GM19023 (cell line): ENCODE measurements at regions not wholly inside any gene's neighbourhood (a gene's known extent, or its start where the extent isn't known, plus 50 kb on each side); places are given as distances from the start of the nearest gene placed in this dataset.
A peak's percentile ranks its signal among the peaks of the same experiment; 100 is the strongest.
"Not testable (repeated sequence)": the region's sequence is repeated elsewhere in the genome, so short reads cannot be mapped to it uniquely, and the experiment has no call there.

ENCODE experiments used
- ATAC-seq: cut with Tn5 transposase; IDR thresholded peaks from one replicate; pipeline ENCODE4 v1.9.1; 2021; ENCODE audit warnings: mild to moderate bottlenecking, moderate library complexity; ENCODE audit not compliant: unreplicated experiment

DNA sequence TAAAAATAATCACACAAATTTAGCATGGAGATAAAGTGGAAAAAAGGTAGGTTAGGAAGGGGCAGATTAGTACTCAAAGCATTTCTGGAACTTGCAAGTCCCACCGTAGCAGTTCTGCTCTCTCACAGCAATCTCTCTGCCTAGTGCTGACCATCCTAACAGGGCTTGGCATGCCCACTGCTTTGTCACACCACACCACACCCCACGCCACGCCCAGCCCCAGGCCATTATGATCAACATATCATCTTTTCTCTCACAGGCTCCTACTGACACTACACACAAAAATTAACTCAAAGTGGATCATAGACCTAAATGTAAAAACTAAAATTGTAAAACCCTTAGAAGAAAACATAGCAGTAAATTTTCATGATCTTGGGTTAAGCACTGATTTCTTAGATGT is 273.7 kb downstream of the DAD1 start:
- no peak for ATAC-seq

DNA sequence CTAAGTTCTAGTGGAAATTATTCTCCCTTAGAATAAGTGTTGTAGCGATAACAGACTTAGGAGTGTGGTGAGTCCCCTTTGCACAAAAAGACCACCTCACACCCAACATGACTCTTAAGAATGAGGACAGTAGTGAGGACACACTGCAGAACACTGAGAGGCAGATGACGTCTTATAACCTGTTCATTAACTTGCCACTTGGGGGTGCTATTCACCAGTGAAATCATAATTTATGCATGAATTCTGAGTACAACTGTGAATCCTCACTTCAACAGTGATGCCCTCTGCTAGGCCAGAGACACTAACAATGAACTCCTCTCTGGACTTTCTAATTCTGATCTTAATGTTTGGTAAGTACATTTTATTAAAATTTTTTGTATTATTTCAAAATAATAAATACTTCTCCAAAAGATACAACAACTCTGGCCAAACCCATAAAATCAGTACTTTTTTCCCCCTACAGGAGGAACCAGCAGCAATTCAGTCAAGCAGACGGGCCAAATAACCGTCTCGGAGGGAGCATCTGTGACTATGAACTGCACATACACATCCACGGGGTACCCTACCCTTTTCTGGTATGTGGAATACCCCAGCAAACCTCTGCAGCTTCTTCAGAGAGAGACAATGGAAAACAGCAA is 274.7 kb downstream of the DAD1 start:
- peak; percentile 70 for ATAC-seq

DNA sequence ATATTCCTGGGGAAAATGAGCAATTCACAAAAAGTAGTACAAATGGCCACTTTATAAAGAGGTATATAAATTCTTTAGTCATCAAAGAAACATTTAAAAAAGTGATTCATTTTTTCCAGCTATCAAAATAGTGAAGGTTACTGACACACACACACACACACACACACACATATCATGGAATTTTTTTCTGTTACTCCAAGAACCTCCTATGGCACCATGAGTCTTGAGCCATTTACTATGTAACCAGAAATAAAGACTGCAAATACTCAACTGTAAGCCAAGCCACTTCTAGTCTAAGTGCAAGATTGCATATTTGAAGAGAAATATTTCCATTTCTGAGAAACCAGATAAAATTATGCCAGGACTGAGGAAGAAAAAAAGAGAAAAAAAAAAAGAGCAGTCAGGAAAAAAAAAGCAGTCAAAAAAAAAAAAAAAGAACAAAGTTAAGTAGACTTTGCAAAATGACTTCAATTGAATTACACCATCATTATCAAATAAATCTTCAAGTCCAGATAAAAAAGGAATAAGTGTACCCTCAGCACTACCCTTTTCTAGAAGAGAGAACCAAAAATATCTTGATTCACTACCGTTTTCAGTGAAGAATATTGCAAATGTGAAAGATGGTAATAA is 275.7 kb downstream of the DAD1 start:
- ATAC-seq, result no peak

DNA sequence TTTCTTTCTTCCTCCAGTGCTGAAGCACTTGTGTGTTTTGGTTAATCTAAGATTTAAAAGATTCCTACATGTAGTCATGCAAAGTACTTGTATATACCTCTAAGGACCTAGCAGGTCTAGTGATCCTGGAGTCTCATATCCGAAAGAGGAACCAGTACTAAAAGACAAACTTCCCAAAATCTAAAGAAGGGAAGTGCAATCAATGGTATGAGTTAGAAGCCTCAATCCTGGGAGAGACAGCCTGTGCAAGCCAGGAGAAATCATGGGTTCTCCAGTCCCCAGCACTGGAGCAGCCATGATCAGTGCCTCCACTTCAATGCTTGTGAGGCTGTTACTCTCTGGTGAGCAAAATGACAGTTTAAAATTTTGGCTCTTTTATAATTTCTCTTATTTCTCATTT is 277.4 kb downstream of the DAD1 start:
- no peak for ATAC-seq

DNA sequence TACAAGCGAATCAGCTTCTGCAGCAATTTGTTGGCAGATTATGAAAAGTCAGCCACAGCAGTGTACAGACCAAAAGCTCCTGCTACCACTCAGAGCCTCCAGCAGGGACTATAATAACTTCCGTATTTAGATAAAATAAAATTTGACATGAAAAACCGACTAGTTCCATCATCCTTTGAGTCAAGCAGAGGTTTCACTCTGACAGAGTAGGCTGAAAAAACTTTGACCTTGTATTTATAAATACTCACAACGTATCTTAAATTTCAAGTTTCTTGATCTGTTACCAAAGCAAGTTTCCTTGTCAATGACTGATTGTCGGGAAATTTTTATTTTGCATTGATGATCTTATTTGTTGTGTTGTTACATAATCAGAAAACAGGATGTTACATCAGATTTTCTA is 283.4 kb downstream of the DAD1 start:
- no peak for ATAC-seq

DNA sequence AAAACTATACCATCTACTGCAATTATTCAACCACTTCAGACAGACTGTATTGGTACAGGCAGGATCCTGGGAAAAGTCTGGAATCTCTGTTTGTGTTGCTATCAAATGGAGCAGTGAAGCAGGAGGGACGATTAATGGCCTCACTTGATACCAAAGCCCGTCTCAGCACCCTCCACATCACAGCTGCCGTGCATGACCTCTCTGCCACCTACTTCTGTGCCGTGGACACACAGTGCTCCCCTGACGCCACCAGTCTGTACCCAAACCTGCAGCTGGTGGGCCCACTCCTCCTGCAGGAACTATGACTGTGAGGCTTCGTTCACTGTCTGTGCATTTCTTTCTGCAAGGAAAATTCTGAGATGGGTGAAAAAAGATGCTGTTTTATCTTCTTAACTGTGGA is 284.7 kb downstream of the DAD1 start:
- ATAC-seq, result no peak

DNA sequence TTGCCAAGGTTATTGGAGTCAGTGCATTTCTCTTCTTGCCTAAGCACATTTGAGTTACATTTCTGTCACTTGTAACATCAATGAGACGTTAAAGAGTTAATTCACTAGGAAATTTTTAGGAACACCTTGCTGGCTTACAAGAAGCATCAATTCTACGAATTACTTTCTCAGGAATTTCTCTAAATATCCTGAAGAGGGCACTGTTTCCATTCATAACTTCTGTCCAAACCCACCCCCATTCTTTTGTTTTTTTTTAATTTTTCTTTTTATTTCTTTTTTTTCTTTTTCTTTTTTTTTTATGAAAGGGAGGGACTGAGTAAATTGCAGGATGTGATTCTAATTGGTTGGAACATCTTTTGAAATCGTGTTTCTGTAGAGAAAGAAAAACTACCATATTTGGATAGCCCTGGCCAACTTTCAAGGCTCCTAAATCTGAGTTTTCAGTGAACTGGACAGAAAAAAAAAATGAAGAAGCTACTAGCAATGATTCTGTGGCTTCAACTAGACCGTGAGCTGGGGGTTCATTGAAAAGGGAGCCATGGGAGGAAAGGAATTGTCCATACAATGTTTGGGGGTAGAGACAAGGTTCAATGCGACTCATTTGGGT is 285.3 kb downstream of the DAD1 start:
- no peak for ATAC-seq

DNA sequence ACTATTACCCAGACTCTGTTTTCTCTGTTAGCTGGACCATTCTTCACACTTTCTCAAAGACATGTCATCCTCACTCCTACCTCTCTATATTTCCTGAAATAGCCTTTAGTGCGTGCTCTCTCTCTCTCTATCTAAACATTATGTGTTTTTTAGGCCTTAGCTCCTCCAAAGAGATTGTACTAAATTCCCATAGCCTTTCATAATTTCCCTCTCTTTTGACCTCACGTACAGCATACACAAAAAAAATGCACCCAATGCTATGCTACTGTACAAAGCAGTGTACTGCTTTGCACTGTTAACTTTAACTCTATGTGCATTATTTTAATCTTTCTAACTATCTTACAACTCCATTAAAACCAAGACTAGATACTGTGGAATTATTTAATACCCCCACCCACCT is 288.4 kb downstream of the DAD1 start:
- no peak for ATAC-seq

DNA sequence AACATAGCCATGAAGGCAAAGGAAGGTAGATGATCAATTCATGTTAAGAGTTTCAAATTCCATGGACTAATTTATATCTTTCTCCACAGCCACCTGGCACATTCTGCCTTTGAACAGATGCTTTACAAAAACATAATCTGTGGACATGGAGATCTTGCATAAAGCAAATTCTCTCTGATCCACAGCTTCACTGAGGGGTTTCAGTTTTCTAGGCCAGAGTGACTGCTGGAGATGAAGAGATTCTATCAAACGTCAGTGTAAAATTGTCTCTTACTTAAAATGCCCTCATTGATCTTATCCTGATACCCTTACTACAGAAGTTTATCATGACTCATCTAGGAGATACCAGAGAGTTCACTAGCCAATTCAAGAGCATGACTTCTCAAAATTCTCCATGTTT is 291.6 kb downstream of the DAD1 start:
- no peak for ATAC-seq

DNA sequence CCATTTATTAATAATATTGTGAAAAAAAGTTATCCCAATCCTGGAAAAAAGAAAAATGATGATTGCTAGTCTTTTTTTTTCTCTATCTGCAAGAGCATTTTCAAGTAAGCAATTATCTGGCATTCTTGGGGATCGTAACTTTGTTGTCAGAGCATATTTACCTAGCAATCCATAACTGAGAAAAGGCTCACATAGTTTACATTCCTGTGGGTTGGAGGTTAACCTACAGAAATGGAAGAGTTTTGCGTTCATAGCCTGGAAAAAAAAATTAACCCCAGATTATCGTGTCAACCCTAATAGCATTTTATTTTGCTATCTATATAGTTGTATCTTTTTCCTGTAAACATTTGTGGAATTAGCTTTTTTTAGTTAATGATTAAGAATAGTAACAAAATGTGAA is 292.3 kb downstream of the DAD1 start:
- ATAC-seq, result no peak

DNA sequence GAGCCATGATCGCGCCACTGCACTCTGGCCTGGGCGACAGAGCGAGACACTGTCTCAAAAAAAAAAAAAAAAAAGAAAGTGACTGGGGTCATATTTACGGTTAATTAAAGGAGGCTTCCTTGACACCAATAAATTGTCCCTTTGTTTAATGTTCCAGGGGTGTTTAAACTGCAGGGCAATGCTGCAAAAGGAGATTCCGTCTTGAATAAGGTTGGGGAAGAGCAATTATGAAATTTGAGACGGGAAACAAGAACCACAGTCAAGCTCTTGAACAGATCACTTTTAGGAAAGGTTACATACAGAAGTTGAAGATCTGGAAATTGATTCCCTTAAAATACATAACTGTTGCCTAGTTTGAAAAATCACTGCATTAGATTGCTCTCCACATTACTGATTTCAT is 292.9 kb downstream of the DAD1 start:
- no peak for ATAC-seq

DNA sequence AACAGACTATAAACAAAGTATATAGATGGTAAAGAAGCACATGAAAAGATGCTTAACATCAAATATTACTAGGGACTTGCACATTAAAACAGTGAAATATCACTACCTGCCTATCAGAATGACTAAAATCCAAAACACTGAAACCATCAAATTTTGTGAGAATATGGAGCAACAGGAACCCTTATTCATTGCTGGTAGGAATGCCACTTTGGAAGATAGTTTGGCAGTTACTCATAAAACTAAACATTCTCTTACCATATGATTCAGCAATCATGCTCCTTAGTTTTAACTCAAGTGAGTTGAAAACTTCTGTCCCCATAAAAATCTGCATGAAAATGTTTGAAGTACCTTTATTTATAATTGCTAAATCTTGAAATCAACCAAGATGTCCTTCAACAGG is 297.6 kb downstream of the DAD1 start:
- ATAC-seq, result no peak

DNA sequence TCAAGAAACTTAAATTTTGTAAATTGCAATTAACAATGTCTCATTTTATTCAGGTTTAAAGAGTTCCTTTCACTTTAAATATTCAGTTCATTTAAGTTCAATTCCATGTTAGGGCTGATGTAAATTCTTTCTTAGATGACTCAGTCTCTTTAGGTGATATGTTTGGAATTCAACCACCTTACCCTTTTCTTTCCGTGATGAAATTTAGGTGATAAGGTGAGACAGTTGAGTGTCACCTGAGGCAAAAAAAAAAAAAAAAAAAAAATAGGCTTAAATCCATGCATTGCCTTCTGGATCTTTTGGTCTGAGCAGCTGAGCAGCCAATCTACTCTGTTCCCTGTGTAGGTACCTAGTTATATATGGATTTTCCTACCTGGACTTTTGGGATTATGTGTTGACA is 299.5 kb downstream of the DAD1 start:
- ATAC-seq, result no peak

DNA sequence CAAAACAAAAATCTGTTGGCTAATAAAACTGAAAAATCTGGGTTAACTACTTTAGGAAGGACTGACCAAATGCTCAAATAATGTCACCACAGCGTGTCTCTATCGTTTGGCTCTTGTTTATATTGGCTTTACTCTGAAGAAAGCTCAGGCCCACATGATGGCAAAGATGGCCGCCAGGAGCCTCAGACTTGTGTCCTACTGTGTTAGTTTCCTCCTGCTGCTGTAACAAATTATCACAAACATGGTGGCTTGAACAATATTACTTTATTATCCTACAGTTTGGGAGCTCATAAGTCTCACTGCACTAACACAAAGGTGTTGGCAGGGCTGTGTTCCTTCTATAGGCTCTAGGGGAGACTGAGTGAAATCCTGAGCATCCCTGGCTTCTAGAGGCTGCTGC is 303.0 kb downstream of the DAD1 start:
- ATAC-seq, result no peak

DNA sequence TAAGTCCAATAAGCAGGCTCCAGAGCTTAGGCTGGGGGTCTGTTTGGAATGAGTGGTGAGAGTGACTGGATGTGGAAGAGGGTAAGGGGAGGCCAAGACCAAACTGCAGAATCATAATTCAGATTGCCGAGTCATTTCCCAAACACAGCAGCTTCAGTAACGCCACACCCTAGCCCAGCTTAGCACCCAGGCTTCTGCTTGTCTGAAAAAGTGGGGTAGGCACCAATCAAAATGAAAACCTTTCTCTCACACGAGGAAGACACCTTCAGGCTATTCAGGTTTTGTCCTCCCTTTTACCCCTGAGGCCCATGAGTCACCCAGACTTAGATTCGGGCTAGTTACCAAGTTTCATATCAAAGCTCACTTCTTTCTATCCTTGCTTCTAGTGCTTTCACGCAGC is 306.1 kb downstream of the DAD1 start:
- ATAC-seq, result no peak

DNA sequence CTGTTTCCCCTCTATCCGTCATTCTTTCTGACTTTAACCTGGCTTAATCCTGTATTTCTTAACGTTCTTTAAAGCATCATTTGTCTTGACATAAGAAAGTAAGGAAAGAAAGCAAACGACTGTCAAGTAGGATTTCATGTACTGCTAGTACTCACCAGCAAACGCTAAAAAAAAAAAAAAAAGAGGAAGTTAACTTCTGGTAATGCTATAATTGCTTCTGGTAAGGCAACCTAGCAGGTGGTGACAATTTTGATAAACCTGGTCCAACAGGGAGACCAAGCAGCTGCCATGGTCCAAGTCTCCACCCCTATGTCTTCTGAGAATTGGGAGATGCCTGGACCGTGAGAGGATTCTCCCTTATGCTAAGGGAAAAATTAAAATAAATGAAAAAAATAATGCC is 306.6 kb downstream of the DAD1 start:
- no peak for ATAC-seq

DNA sequence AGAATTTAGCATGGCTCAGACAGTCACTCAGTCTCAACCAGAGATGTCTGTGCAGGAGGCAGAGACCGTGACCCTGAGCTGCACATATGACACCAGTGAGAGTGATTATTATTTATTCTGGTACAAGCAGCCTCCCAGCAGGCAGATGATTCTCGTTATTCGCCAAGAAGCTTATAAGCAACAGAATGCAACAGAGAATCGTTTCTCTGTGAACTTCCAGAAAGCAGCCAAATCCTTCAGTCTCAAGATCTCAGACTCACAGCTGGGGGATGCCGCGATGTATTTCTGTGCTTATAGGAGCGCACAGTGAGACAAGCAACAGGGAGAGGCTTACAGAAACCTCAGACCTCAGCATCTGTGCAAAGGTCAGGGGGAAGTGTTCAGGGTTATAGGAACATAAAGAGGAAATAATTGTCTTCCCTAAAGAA is 307.6 kb downstream of the DAD1 start:
- not testable (repeated sequence) for ATAC-seq

DNA sequence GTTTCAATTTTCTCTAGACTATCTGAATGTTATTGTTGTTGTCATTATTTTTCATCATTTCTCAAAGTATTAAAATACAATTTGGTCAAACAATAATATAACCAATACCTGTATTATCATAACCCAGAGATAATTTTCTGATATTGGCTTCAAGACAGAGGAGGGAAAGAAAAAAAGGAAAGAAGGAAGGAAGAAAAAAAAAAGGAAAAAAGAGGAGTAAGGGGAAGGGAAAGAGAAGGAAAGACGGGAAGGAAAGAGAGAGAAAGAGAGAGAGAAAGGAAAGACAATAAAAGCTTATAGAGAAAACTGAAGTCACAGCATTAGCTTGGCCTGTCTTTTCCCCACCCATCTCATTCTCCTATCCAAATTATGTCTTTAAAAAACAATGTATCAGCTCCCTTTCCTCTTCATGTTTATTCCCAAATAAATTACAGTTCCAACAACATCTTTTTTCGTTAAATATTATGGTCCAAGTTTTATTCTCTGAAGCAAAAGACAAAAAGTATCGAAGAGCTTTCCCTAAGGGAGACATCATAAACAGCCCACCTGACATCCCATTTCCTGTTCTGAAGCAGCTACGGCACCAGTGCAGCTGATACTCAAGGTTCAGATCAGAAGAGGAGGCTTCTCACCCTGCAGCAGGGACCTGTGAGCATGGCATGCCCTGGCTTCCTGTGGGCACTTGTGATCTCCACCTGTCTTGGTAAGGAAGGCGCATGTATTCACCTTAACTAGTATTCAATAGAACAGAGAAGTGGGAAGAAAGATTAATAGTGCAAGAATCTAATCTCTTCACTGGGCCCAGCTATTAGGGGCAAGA is 308.3 kb downstream of the DAD1 start:
- no peak for ATAC-seq

DNA sequence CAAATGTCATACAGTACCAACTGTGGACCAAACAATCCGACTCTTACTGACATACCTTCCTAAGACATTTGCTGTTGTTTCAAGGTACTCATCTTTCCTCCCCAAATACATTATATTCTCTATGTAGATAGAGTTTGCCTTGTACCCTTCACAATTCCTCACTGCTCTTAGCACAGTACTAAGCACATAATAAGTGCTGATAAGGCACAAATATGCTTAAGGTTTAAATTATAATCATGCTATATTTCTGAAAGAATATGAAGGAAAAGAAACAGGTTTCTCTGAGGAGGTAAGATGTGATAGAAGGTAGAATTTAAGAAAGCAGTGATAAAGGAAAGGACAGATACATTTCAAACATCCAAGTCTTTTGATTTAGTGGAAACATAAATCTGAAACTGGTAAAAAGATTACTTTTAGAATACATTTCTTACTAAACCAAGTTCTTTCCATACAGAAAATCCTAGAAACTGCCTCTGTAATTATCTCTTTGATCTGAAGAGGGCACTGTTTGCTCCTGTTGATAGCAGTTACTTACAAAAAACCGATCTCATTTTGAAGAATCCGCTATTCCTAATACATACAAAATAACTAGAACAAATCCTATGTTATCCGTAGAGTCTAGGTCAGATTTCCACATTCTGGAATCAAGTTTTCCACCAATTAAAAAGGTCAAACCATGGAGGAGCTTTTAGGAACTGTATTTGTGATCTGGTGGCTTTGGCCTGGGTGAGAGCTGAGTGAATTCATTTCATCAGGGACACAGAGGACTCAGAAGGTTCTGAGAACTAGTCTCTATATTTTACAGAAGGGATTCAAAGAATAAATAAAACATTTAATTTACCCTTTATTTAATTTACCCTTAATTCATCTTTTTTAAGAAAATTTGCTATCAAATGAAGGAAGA is 311.9 kb downstream of the DAD1 start:
- ATAC-seq, result no peak

DNA sequence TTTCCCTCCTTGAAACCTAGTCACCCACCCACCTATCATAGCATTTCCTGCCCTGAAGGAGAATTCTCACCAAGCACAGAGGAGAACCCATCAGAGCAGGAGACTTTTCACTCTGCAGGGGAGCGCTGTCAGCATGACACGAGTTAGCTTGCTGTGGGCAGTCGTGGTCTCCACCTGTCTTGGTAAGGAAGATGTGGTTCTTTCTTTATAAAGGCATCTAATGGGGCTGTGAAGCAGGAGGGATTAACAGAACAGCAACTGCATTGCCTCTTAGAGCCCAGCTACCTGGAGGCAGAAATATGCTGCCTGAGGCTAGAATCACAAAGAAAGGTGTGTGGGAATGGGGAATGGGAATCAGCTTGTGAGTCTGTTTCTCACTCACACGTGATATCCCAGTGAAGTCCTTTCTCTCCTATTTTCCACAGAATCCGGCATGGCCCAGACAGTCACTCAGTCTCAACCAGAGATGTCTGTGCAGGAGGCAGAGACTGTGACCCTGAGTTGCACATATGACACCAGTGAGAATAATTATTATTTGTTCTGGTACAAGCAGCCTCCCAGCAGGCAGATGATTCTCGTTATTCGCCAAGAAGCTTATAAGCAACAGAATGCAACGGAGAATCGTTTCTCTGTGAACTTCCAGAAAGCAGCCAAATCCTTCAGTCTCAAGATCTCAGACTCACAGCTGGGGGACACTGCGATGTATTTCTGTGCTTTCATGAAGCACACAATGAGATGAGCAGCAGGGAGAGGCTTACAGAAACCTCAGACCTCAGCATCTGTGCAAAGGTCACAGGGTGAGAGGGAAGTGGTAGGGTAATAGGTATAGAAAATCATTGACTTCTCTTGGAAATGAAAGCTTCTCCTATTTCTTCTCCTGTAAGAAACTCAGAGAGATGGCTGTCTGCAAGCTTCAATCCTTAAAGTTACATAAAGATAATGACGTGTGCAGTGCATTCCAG is 316.9 kb downstream of the DAD1 start:
- ATAC-seq, result no peak
